ENCODE measurements at regions not wholly inside any gene's neighbourhood (a gene's known extent, or its start where the extent isn't known, plus 50 kb on each side); places are given as distances from the start of the nearest gene placed in this dataset.

DNA sequence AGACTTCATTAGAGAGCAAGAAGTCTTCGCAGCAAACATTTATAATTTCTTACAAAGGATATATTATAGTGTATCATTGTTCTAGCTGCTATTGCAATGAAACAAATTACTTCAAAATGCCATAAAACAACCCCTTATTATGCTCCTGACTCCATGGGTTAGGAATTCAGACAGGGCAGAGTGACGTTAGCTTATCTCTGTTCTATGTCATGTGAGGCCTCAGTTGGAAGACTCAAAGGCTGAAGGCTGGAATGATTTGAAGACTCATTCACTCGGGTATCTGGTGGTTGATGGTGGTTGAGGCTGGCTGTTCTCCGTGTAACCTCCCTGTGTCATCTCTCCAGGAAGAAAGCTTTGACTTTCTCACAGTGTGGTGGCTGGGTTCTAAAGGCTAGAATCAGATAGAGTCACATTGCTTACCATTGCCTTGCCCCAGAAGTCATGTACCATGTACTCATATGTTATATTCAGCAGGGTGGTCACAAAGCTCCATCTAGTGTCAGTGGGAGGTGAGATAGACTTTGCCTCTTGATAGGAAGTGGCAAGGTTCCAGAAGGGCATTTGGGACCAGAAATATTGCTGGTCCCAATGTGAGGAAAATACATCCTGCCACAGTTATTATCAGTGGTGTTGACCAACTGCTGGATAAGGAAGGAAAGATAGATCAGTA, 226.9 kb downstream of the TMEM38B start:
- no peak for DNase-seq

DNA sequence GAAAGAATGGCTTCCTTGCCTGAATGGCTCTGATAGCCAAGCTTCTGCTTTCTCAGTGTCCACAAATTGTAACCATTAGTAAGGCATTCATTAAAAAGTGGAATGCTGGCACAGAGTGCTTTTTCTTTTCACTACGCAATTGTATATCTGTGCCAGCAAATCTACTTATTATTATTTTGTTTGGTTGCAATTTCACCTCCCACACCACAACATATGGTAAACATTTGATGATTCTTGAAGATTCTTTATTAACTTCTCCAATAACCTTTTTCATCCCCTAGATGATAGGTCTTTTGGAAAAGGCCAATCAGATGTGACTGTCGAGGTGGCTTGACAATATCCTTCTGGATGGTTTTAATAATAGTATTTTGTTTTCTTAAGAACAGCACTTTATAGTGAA, 234.1 kb downstream of the TMEM38B start:
- DNase-seq = no peak

DNA sequence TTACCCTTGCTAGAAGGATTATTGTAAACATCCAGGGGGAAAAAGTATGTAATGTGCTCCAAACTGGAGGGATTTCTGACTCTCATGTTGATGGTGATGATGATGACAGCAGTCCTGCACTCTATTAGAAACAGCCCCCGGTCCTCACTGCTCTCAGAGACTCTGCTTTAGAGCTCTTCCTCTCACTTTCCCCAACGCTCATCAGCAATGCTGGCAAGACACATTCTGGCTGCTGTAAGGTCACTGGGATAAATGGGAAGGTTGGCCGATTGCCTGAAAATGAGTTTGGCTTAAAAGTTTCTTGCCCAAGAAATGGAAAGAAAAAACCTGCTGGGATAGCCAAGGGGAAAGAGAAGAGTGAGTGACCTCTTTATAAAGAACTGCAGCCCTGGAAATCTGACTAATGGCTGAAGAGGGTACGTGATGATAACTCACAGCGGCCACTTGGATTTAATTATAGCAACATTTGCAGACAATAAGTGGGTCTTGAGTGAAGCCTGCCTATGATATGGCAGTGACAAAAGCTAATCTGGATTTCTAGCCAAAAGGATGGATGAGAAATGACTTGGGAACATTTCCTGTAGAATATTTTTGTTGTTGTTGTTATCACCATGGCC, 235.8 kb downstream of the TMEM38B start:
- no peak for DNase-seq

DNA sequence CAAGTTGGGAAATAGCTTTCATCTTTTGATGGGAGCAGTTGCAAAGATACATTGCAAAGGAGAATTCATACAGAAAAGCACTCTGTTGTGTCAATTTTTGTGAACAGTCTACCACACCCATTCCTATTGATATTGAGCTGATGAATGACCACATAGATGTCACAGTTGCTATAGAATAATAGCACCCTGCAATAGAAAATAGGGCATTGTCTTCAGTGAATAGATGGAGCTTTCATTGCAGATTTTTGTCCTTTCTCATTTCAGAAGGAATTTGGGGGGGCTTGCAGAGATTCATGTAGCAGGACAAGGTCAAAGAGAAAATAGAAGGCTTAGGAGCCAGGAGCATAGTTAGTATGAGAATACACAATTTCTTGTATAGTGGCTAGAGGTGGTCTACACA, 237.9 kb downstream of the TMEM38B start:
- DNase-seq = no peak

DNA sequence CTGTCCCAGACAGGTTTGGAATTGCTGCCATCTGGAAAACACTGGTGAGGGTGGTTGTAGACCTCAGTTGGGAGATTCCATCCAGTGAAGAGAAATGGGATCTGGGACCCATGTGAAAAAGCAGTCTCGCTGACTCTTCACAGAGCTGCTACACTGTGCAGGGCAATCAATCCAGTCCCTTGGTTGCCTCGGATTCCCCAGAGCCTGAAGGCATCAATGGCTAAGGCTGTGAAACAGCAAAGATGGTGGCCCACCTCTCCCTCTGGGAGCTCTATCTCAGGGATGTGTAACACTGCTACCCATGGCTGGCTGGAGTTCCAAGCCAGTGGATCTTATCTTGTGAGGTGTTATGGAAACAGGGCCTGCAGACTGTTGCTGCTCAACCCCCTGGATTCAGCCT, 256.1 kb downstream of the TMEM38B start:
- no peak for DNase-seq

DNA sequence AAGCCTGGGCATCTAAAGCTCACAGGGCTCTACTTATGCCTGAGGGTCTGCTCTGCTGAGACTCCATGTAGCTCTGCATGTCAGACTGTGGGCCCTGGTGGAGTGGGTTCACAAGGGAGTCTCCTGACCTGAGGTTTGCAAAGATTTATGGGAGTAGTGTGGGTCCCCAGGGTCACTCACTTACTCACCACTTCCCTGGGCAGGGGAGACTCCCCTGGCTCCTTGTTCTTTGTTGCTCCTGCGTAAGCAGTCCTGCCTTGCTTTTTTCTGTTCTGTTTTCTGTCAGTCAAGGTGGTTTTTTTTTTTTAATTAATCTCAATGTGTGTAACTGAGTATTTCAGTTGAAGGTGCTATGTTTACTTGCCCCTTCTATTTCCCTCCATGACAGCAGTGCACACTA, 256.6 kb downstream of the TMEM38B start:
- no peak for DNase-seq

DNA sequence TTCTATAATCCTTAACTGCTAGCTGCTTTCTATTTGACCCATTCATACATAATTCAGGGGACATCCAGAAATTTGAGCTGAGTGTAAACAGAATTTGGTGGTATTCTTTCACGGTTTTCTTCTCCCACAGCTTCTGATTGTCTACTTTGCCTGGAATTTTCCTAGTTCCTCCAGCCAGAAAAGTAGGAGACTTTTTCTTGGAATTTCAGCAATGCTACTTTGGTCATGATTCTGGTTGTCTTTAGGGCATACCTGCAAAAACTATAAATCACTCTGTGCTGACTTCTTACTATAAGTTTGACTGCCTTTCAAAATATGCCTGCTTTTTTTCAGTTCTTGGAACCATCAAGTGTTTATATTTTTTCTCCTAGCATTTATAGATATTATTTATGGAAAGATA, 260.2 kb downstream of the TMEM38B start:
- no peak for DNase-seq

DNA sequence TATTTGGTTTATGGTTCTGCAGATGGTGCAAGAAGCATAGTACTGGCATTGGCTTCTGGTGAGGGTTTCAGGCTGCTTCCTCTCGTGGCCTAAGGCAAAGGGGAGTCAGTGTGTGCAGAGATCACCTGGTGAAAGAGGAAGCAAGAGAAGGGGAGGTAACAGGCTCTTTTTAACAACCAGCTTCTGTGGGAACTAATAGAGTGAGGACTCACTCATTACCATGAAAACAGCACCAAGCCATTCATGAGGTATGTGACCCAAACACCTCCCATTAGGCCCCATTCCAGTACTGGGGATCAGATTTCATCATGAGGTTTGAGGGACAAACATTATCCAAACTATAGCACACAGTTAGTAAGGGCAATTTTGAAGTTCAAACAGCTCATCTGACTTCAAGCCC, 263.5 kb downstream of the TMEM38B start:
- DNase-seq = no peak

DNA sequence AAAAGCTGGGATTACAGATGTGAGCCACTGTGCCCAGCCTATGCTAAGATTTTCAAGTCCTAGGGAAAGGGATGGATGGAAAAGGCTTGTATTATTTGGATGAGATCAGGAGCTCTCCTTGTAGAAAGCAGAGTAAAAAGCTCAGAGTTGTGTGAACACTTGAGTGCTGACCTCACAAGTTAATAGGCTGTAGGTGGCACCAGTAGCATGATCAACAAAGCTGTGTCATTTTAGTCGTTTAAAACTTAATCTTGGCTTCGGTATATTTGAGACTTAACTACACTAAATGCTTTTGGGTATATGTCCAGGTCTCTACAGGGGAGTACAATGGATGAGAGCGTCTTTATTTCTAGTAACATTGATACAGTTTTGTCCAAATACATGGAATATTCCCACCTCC, 264.2 kb downstream of the TMEM38B start:
- DNase-seq = no peak

DNA sequence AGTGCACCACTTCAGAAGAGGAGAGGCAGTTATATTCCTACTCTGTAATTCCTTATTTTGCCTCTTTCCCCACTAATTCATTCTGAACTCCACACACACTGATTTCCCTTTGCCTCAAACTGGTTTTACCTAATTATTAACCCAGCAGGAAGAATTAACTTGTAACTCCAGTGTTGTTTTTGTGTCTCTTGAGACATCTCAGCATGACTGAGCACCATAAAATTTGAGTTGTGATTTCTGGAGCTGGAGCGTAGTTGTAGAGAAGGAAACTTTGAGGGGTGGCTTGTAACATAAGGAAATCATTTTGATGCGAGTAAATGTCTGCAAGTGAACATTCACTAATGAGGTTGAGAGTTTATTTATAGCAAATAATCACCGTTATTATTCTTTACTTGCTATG, 265.2 kb downstream of the TMEM38B start:
- no peak for DNase-seq

DNA sequence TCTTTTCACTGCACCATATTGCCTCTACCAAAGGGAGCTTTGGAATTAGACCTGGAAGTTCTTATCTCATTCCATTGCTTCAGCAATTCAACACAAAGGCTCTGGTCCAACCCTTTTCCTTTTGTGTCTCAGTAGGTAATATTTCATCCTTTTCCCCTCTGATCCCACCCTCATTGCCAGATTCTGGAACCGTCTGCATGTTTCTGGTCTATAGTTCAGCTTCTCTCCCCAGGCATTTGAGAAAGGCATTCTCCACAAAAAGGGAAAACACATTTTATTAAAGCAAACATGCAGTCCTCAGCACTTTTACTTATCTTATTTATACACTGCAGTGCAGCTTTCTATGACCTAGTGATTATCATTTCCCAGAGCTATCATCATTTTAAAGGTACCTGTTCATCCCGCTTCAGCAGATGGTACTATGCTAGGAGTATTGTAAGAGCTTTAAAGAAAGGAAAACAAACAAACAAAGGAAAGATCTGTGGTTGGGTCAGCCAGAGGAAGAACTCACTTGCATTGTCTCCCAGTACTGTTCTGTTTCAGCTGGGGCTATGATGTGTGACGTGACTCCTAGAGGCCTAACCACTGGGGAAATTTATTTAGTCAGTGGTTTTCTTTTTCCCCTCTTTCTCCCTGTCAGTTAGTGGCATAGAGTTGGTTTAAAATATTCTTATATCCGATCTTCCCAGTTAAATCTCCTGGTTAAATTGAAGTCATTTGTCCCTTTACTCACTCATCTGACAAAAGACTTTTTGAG, 269.2 kb downstream of the TMEM38B start:
- no peak for DNase-seq

DNA sequence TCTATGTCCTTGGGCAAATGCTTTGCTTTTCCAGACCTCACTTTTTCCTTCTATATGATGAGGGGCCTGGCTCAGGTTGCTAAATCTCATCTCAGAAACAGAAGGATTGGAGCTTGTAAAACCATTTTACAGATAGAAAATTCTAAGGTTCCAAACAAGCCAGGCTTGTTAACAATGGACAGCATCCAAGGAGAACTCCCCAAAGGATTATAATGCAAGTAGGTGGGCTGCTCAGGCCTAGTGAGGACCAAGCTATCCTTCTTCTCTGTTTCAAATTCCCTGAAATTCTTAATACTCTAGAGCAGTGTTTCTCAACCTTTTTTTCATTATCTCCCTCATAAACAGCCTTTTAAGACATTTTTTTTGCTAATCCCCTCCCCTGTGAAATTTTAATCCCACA, 269.8 kb downstream of the TMEM38B start:
- DNase-seq = no peak

DNA sequence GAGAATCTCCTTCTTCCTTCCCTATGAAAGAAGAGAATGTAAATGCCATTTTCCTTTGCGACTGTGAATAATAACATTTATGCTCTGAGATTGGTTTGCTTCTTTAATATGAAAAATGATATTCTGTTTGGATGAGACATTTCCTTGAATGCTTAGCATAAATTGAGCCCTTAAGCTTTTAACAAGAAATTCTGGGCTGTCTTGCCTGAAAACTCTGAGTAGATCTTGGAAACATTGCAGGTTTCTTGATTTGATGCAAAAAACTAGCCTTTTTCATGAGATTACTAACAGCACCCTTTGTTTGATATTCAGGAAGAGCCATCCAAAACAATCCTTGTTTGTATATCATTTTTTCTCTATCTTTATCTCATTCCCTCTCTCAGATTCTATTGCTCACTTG, 272.5 kb downstream of the TMEM38B start:
- no peak for DNase-seq

DNA sequence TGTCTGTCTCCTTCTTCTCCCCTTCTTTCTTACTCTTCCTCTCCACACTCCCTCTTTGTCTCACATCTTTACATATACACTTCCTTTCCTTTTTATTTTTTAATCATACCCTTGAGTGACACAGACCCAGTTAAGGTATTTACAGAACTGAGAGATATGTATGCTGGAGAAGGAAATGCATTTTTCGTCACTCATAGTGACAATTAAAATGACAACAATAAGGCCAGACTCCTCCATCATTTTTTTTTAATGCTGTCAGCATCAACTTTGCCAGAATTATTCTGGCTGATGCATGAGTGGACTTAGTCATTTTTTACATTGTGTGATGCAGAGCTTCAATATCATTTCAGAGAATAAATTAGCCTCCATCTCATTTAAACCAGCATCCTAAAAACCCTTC, 272.9 kb downstream of the TMEM38B start:
- DNase-seq = no peak

DNA sequence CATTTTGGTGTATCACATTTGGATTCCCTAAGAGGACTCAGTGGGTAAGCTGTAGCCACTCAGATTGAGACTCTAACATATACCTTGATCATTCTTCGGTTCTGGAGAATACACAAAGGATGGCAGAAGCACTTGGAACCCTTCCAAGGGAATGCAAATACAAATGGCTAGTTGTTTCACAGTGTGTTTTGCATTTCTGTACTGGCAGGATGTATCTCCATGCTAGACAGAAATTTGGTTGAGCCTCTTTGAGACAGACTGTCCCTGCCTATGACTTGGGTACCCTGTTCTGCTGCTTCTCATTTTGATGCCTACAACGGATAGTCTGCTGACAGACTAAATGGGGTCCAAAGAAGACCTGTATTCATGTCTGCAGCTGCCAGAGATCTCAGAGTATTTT, 273.5 kb downstream of the TMEM38B start:
- DNase-seq = no peak

DNA sequence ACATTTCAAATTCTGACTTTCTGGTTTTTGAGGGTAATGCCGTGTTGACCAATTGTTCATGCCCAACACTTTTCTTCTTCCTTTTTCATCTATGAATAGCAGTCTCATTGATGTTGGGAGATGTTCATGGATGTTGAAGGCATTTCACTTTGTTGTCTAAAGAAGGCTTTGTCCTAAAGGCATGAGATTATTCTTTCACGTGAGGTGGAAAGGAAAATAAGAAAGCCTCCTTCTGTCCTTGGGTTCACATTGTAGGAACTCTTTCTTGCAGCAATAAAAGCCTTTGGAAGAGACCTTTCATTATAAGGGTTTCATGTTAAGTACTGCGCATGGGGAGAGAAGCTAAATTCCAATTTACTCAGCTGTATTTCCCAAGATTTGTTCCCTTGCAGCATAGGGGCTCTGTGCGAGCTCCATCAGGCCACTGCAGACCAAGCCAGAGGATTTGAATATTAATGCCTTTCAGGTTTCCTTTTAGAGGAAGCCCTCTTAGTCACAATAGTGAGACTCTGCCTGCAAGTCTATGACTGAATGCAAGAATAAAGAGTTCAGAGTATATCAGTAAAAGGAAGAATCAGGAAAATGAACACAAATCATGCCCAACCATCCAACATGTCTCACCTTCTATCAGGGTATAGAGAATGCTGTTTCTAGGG, 274.6 kb downstream of the TMEM38B start:
- DNase-seq = no peak

DNA sequence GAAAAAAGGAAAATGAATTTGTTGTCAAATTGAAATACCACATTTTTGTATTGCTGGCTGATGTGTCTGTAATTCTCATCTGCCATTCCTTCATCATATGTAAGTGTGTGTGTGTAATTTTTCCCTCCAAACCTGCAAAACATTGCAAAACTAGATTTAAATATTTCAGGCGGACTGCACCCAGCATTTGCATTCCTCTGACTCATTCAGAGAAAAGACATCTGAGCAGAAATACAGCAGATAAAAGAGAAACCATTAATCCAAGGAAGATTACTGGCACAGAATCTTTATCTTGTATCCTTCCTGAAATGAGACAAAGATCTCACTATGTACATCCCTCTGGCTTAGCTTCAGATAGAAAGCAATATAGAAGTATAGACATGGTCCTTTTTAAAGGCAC, 275.3 kb downstream of the TMEM38B start:
- DNase-seq = no peak

DNA sequence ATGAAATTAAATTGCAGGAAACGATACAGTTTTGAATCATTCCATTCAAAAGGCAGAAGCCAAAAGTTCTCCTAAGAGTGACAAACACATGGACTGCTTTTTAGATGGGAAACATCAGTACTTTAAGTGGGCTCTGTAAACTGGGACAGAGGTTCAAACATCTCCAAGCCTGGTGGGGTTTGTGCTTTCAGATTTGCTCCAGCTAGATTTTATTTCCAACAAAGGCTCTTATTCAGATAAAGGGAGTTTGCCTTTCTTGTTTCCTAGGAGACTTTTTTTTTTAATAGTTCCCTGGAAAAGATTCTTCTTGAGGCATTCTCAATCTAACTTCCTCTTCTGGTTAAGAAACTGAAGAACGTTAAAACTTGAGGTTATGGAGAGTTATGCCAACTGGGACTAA, 277.6 kb downstream of the TMEM38B start:
- DNase-seq = no peak

DNA sequence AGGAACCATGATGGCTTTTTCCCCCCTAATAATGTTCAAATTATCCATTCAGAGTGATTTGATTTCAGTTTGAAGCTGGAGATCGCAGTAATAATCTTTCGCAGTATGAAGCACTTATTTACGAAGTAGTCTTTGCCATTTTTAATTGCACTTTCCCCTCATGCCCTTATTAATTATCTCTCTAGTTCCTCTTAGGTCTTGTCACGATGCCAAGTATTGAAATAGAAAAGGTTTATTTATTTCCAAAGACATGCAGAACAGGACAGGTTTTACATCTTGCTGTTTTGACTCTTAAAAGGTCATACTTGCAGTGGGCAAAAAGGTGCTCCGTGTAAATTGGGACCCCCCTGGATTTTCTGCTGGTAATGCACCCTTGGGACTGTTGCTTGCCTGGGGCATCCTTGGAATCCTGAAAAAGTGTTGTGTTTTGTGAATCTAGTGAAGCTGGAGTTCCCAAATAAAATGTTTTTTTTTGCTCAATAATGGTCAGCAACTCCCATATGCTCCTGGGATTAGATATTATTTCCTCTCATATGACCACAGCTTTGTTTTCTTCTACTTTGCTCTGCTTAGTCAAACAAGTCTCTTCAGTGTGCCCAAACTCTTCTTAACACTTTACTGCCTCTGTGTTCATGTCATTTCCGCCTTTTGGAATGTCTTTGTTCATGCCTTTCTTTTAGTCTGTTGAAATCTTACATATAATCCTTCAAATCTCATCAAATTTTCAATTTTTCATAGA, 278.3 kb downstream of the TMEM38B start:
- DNase-seq = no peak

DNA sequence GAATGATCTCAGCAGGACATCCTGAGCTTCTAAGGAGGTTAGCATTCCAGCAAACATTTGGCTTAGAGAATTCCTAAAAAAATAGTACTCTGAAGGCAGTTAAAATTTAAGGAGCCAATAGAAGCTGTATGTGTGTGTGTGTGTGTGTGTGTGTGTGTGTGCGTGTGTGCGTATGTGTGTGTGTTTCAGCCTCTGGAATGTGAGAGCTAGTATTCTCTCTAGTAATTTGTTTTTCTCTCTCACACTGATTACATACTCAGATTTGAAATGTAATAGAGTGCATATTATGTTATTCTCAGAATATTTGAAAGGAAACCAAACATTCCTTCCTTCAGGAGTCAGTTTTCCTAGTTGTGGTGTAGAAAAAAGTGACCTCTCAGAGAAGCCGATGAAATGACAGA, 279.6 kb downstream of the TMEM38B start:
- DNase-seq = no peak

DNA sequence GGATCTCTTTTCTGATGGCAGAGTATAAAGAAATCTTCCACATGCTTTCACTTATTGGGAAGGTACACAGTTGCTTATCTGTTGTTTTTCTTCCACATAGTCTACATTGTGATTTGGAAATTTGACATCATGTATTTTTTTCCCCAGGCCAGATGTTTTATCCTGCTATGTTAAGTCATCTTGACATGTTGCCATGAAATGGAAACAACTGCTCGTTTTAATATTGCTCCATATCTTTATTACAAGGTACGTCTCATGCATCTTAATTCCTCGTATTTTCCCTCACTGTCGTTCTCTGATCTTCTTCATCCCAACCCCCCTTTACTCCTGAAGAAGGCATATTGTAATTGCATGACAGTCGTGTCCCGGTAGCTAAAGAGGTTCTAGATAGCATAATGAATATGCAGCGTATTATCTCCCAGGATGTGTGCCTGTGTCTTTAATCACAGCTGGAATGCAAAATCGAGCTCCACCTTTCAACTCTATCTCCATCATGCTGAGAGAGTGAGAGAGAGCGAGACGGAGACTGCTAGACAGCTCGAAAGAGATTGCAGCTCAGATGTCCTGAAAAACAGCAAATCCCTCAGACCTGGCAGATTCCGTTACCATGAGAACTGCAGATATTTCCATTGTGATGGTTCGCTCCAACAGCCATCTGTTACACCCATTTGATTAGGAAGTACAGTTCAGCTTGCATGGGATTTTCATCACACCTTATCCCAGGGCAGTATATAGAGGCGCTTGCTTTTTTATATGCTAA, 281.7 kb downstream of the TMEM38B start:
- DNase-seq = no peak

DNA sequence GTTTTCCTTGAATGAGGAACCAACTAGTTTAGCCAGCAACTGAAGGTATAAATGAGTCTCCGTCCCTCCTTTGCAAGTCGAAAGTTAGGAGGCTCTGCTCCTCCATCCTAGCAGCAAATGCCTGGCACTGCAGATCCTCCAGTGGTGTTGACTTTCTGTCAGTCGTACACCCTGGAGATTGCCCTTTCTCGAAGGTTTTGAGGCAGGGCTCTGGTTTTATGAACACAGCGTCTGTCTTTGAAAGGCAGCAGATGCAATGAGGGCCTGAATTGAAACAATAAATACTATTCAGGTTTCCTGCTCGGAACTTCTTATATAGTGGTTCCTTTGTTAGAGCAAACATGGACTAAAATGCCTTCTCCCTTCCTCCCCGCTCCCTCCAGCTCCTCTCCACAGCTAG, 284.0 kb downstream of the TMEM38B start:
- no peak for DNase-seq

Measured in stimulated activated CD4-positive, alpha-beta T cell treated with anti-CD3 and anti-CD28 coated beads, Interleukin-15, amount 100 ng/mL, for 24 hours (primary cell).